PFSK-1 (cell line): ENCODE measurements at regions not wholly inside any gene's neighbourhood (a gene's known extent, or its start where the extent isn't known, plus 50 kb on each side); places are given as distances from the start of the nearest gene placed in this dataset.

Experiments
- FOXP2 ChIP-seq: optimal IDR thresholded peaks from 2 replicates; pipeline ENCODE3; 2011; ENCODE audit warnings: borderline replicate concordance, control low read depth, inconsistent platforms; ENCODE audit not compliant: insufficient read depth; ENCODE audit errors: extremely low read length, extremely low read depth
- POLR2AphosphoS5 ChIP-seq: IDR thresholded peaks from 2 replicates; pipeline ENCODE4 v1.6.1; 2012; ENCODE audit warnings: low read depth, mild to moderate bottlenecking, control low read depth, low read length, moderate library complexity
- REST ChIP-seq, 2 experiments: IDR thresholded peaks; 2 replicates each; pipeline versions ENCODE4 v1.6.1 to v1.8.0; 2011 to 2012; ENCODE audit warnings: low read depth in 2 of 2, low read length in 2 of 2, control low read depth in 1 of 2, inconsistent platforms in 1 of 2, mild to moderate bottlenecking in 1 of 2, moderate library complexity in 1 of 2; ENCODE audit not compliant: insufficient read depth in 1 of 2
- SIN3A ChIP-seq: IDR thresholded peaks from 2 replicates; pipeline ENCODE4 v1.6.1; 2012; ENCODE audit warnings: mild to moderate bottlenecking, low read length, moderate library complexity, borderline replicate concordance; ENCODE audit not compliant: insufficient read depth
- TAF1 ChIP-seq: IDR thresholded peaks from 2 replicates; pipeline ENCODE4 v1.6.1; 2012; ENCODE audit warnings: low read length, control low read depth, borderline replicate concordance; ENCODE audit not compliant: insufficient read depth

- no peak for TF ChIP-seq SIN3A
- no peak for TF ChIP-seq TAF1
- no peak for TF ChIP-seq POLR2AphosphoS5
- no peak for TF ChIP-seq FOXP2
- no peak for TF ChIP-seq REST (IDR thresholded peaks at IDR 0.05; ENCODE audit: insufficient read depth in 1 of 2, low read depth in 2 of 2, low read length in 2 of 2)
These were observed 1332.4 kb upstream of the ADGRL2 start for GRCh38 chr1:80468356-80468755.

- TF ChIP-seq TAF1 (no peak), POLR2AphosphoS5 (no peak), REST (IDR thresholded peaks at IDR 0.05; ENCODE audit: insufficient read depth in 1 of 2, low read depth in 2 of 2, low read length in 2 of 2) (no peak), FOXP2 (no peak), SIN3A (no peak)
These were observed 1338.7 kb upstream of the ADGRL2 start for GRCh38 chr1:80462006-80462405.

GRCh38 chr1:80457409-80457808, 1343.3 kb upstream of the ADGRL2 start:
- TF ChIP-seq REST (IDR thresholded peaks at IDR 0.05; ENCODE audit: insufficient read depth in 1 of 2, low read depth in 2 of 2, low read length in 2 of 2): no peak
- no peak for TF ChIP-seq FOXP2
- no peak for TF ChIP-seq SIN3A
- TF ChIP-seq POLR2AphosphoS5: no peak
- TF ChIP-seq TAF1: no peak

GRCh38 chr1:80453775-80454174, 1347.0 kb upstream of the ADGRL2 start:
- TF ChIP-seq POLR2AphosphoS5: no peak
- TF ChIP-seq FOXP2: no peak
- no peak for TF ChIP-seq REST (IDR thresholded peaks at IDR 0.05; ENCODE audit: insufficient read depth in 1 of 2, low read depth in 2 of 2, low read length in 2 of 2)
- TF ChIP-seq SIN3A: no peak
- TF ChIP-seq TAF1: no peak

GRCh38 chr1:80450711-80451110, 1350.0 kb upstream of the ADGRL2 start:
- TF ChIP-seq REST (IDR thresholded peaks at IDR 0.05; ENCODE audit: insufficient read depth in 1 of 2, low read depth in 2 of 2, low read length in 2 of 2) (no peak), POLR2AphosphoS5 (no peak), SIN3A (no peak), FOXP2 (no peak), TAF1 (no peak)
